Neural cell (in vitro differentiated cells): ENCODE measurements at regions not wholly inside any gene's neighbourhood (a gene's known extent, or its start where the extent isn't known, plus 50 kb on each side); places are given as distances from the start of the nearest gene placed in this dataset.

Experiments
- H2AFZ ChIP-seq: fragments of 200-600, 300-800 bp; sonication (generic), shearing (Covaris generic); 2 replicates; pipeline ENCODE4 v1.6.0; 2014; ENCODE audit warnings: low read depth, mild to moderate bottlenecking, antibody characterized with exemption, low read length, moderate library complexity
- H3F3A ChIP-seq: fragments of 200-600 bp; shearing (Covaris generic); 2 replicates; pipeline ENCODE4 v1.6.1; 2016; ENCODE audit warnings: mild to moderate bottlenecking, moderate library complexity, mixed read lengths, antibody characterized with exemption, low read length; ENCODE audit not compliant: insufficient read depth, poor library complexity, severe bottlenecking
- H3K27ac ChIP-seq: fragments of 200-600, 300-800 bp; sonication (generic), shearing (Covaris generic); 2 replicates; pipeline ENCODE4 v1.5.1; 2014; ENCODE audit warnings: mild to moderate bottlenecking, low read length, moderate library complexity
- H3K27me3 ChIP-seq: fragments of 300-800, 200-600 bp; sonication (generic), shearing (Covaris generic); 2 replicates; pipeline ENCODE4 v1.6.0; 2014; ENCODE audit warnings: mild to moderate bottlenecking, low read depth, low read length, moderate library complexity; ENCODE audit not compliant: insufficient read depth
- H3K36me3 ChIP-seq: fragments of 300-800, 200-600 bp; sonication (generic), shearing (Covaris generic); 2 replicates; pipeline ENCODE4 v1.5.1; 2014; ENCODE audit warnings: mild to moderate bottlenecking, antibody characterized with exemption, low read length, moderate library complexity; ENCODE audit not compliant: insufficient read depth
- H3K4me2 ChIP-seq: fragments of 300-800, 200-600 bp; sonication (generic), shearing (Covaris generic); 2 replicates; pipeline ENCODE4 v1.6.0; 2014; ENCODE audit warnings: mild to moderate bottlenecking, low read length
- H3K4me3 ChIP-seq: fragments of 300-800, 200-600 bp; sonication (generic), shearing (Covaris generic); 2 replicates; pipeline ENCODE4 v1.5.1; 2014; ENCODE audit warnings: mild to moderate bottlenecking, low read length, moderate library complexity
- H3K79me2 ChIP-seq: fragments of 200-600 bp; shearing (Covaris generic); replicated peaks from 2 replicates; pipeline ENCODE4 v1.6.0; 2014; ENCODE audit warnings: mild to moderate bottlenecking, low read length, moderate library complexity; ENCODE audit not compliant: insufficient read depth
- H3K9ac ChIP-seq: fragments of 300-800, 200-600 bp; sonication (generic), shearing (Covaris generic); 2 replicates; pipeline ENCODE4 v1.6.1; 2016; ENCODE audit warnings: mild to moderate bottlenecking, low read length, mixed read lengths
- H3K9me2 ChIP-seq: fragments of 200-600 bp; shearing (Covaris generic); 2 replicates; pipeline ENCODE4 v1.6.1; 2016; ENCODE audit warnings: mild to moderate bottlenecking, low read length, mixed read lengths; ENCODE audit not compliant: insufficient read depth
- H3K9me3 ChIP-seq: fragments of 200-600, 300-800 bp; sonication (generic), shearing (Covaris generic); 2 replicates; pipeline ENCODE4 v1.6.1; 2016; ENCODE audit warnings: mild to moderate bottlenecking, mixed run types, low read length, moderate library complexity, mixed read lengths
- H4K20me1 ChIP-seq: fragments of 200-600 bp; shearing (Covaris generic); 2 replicates; pipeline ENCODE4 v1.6.1; 2016; ENCODE audit warnings: mild to moderate bottlenecking, mixed run types; ENCODE audit not compliant: insufficient read depth
- EP300 ChIP-seq: fragments of 450-650 bp; conservative IDR thresholded peaks from 2 replicates; pipeline ENCODE4 v1.6.1; 2014; ENCODE audit warnings: antibody characterized with exemption, mild to moderate bottlenecking, moderate library complexity; ENCODE audit not compliant: poor library complexity, severe bottlenecking
- EZH2 ChIP-seq: fragments of 200-600, 300-800 bp; shearing (Covaris generic), sonication (generic); IDR thresholded peaks from 2 replicates; pipeline ENCODE4 v1.6.1; 2014; ENCODE audit warnings: antibody characterized with exemption, low read length, borderline replicate concordance, mild to moderate bottlenecking; ENCODE audit not compliant: insufficient read depth, poor library complexity, severe bottlenecking
- MXI1 ChIP-seq: fragments of 450-650 bp; conservative IDR thresholded peaks from 2 replicates; pipeline ENCODE4 v1.6.1; 2014; ENCODE audit warnings: antibody characterized with exemption, mild to moderate bottlenecking; ENCODE audit not compliant: poor library complexity, severe bottlenecking
- POLR2AphosphoS5 ChIP-seq: IDR thresholded peaks from 2 replicates; pipeline ENCODE4 v1.6.1; 2012
- RAD21 ChIP-seq: fragments of 450-650 bp; conservative IDR thresholded peaks from 2 replicates; pipeline ENCODE4 v1.6.1; 2014; ENCODE audit warnings: antibody characterized with exemption, mild to moderate bottlenecking, moderate library complexity
- SMC3 ChIP-seq: fragments of 450-650 bp; conservative IDR thresholded peaks from 2 replicates; pipeline ENCODE4 v1.6.1; 2014; ENCODE audit warnings: antibody characterized with exemption, mild to moderate bottlenecking, moderate library complexity; ENCODE audit not compliant: poor library complexity
- TAF1 ChIP-seq: IDR thresholded peaks from 2 replicates; pipeline ENCODE4 v1.6.1; 2012; ENCODE audit warnings: low read depth
- TF ChIP-seq, protein P1 (sequence below): fragments of 450-650 bp; IDR thresholded peaks from 2 replicates; pipeline ENCODE4 v1.5.1; 2014; ENCODE audit warnings: antibody characterized with exemption, mild to moderate bottlenecking, moderate library complexity; ENCODE audit not compliant: poor library complexity, severe bottlenecking
- TF ChIP-seq, protein P2 (sequence below): IDR thresholded peaks from 2 replicates; pipeline ENCODE4 v1.6.1; 2012; ENCODE audit warnings: borderline replicate concordance

DNA sequence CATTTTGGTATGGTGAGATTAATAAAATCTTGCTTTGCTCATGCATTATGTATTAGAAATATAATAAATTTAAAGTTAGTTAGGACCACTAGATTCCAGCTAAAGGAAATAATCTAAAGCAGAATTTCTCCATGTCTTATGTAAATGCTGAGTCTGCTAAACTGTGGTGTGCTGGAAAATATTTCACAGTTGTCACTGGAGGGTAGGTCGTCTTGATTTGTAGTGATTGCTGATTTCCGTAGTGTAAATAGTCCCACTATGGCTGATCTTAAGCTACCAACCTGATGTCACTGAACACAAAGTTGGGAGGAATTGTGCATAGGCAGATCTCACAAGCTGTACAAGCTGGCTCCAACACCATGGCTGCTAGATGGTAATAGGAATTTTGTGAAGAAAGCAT is 133.4 kb upstream of the NR3C2 start:
- Histone ChIP-seq H3K9me2 (no peaks in the 10 kb centered on the region), H3K27me3 (no peaks in the 10 kb centered on the region), H3K9me3 (no peaks in the 10 kb centered on the region), H4K20me1 (no peaks in the 10 kb centered on the region), H3K36me3 (no peaks in the 10 kb centered on the region), H3K4me3 (no peak overlapping the region), H3K4me2 (no peak overlapping the region), H3F3A (no peaks in the 10 kb centered on the region), H3K27ac (no peak overlapping the region), H3K79me2 (no peaks in the 10 kb centered on the region), H3K9ac (no peak overlapping the region), H2AFZ (no peak overlapping the region)
- no peak for TF ChIP-seq RAD21
- TF ChIP-seq MXI1 = no peak
- TF ChIP-seq SMC3 = no peak
- TF ChIP-seq TAF1 = no peak
- TF ChIP-seq EZH2 = no peak
- TF ChIP-seq, protein P1, sequence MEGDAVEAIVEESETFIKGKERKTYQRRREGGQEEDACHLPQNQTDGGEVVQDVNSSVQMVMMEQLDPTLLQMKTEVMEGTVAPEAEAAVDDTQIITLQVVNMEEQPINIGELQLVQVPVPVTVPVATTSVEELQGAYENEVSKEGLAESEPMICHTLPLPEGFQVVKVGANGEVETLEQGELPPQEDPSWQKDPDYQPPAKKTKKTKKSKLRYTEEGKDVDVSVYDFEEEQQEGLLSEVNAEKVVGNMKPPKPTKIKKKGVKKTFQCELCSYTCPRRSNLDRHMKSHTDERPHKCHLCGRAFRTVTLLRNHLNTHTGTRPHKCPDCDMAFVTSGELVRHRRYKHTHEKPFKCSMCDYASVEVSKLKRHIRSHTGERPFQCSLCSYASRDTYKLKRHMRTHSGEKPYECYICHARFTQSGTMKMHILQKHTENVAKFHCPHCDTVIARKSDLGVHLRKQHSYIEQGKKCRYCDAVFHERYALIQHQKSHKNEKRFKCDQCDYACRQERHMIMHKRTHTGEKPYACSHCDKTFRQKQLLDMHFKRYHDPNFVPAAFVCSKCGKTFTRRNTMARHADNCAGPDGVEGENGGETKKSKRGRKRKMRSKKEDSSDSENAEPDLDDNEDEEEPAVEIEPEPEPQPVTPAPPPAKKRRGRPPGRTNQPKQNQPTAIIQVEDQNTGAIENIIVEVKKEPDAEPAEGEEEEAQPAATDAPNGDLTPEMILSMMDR = no peak
- TF ChIP-seq, protein P2, sequence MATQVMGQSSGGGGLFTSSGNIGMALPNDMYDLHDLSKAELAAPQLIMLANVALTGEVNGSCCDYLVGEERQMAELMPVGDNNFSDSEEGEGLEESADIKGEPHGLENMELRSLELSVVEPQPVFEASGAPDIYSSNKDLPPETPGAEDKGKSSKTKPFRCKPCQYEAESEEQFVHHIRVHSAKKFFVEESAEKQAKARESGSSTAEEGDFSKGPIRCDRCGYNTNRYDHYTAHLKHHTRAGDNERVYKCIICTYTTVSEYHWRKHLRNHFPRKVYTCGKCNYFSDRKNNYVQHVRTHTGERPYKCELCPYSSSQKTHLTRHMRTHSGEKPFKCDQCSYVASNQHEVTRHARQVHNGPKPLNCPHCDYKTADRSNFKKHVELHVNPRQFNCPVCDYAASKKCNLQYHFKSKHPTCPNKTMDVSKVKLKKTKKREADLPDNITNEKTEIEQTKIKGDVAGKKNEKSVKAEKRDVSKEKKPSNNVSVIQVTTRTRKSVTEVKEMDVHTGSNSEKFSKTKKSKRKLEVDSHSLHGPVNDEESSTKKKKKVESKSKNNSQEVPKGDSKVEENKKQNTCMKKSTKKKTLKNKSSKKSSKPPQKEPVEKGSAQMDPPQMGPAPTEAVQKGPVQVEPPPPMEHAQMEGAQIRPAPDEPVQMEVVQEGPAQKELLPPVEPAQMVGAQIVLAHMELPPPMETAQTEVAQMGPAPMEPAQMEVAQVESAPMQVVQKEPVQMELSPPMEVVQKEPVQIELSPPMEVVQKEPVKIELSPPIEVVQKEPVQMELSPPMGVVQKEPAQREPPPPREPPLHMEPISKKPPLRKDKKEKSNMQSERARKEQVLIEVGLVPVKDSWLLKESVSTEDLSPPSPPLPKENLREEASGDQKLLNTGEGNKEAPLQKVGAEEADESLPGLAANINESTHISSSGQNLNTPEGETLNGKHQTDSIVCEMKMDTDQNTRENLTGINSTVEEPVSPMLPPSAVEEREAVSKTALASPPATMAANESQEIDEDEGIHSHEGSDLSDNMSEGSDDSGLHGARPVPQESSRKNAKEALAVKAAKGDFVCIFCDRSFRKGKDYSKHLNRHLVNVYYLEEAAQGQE = no peak

DNA sequence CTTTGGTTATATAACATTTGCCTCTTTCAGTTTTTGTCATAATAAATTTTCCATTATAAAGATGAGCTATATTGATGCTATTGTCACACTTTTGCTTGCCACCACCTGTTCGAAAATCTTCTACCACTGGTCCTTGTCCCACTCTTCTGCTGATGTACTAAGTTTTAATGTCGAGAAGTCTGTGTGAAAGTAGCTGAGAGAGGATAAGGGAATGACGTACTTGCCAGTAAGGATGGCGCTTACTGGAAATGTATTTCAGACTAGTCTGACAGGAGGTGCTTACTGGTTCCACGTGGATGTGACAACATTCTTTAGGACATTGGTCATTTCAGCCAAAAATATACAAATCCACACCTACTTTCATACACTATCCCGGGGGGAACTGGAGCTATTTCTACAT is 132.7 kb upstream of the NR3C2 start:
- H3K4me2 ChIP-seq = no peak overlapping the region

More for the DNA sequence above, 132.7 kb upstream of the NR3C2 start:
- no peak overlapping the region for H3K4me3 ChIP-seq
- H4K20me1 ChIP-seq = no peaks in the 10 kb centered on the region
- no peaks in the 10 kb centered on the region for H3K9me3 ChIP-seq
- H3K79me2 ChIP-seq = no peaks in the 10 kb centered on the region
- no peaks in the 10 kb centered on the region for H3K27me3 ChIP-seq
- H3F3A ChIP-seq = no peaks in the 10 kb centered on the region
- no peak overlapping the region for H3K27ac ChIP-seq
- no peaks in the 10 kb centered on the region for H3K9me2 ChIP-seq
- H2AFZ ChIP-seq = no peak overlapping the region
- H3K9ac ChIP-seq = no peak overlapping the region
- TF ChIP-seq EP300 (no peak), POLR2AphosphoS5 (no peak), TAF1 (no peak), EZH2 (no peak), SMC3 (no peak), MXI1 (no peak), RAD21 (no peak)
- TF ChIP-seq, protein P2 = no peak
- TF ChIP-seq, protein P1 = no peak
- H3K36me3 ChIP-seq = no peaks in the 10 kb centered on the region
